ENCODE measurements at regions not wholly inside any gene's neighbourhood (a gene's known extent, or its start where the extent isn't known, plus 50 kb on each side); places are given as distances from the start of the nearest gene placed in this dataset.
"Not testable (repeated sequence)": the region's sequence is repeated elsewhere in the genome, so short reads cannot be mapped to it uniquely, and the experiment has no call there.

- no peaks in the 10 kb centered on the region for H3K27me3 ChIP-seq (ENCODE audit: insufficient read depth)
- no peaks in the 10 kb centered on the region for H3F3A ChIP-seq (replicated peaks; ENCODE audit: insufficient read depth)
- no peaks in the 10 kb centered on the region for H3K36me3 ChIP-seq (replicated peaks in 1 of 2; ENCODE audit: control insufficient read depth in 1 of 2, insufficient read depth in 2 of 2, low read length in 1 of 2)
- no peaks in the 10 kb centered on the region for H3K9me3 ChIP-seq
- H3K9me2 ChIP-seq = no peaks in the 10 kb centered on the region
- H3K4me2 ChIP-seq = no peak overlapping the region
- no peak overlapping the region for H2AFZ ChIP-seq (ENCODE audit: low read depth)
- WGBS (ENCODE audit: low lambda C conversion rate) = 10% methylated on average over 10 of the region's 10 CpGs
- ChIA-PET CTCF (no interaction called here), POLR2A (no interaction called here)
- H3K4me3 ChIP-seq (ENCODE audit: low read depth in 2 of 2, low read length in 1 of 2) = no peak overlapping the region
- H4K20me1 ChIP-seq (ENCODE audit: insufficient read depth) = no peaks in the 10 kb centered on the region
- no peak for DNase-seq
- H3K79me2 ChIP-seq (ENCODE audit: insufficient read depth) = no peaks in the 10 kb centered on the region
- no peak overlapping the region for H3K9ac ChIP-seq
- no peaks in the 10 kb centered on the region for H3K4me1 ChIP-seq (ENCODE audit: control insufficient read depth in 1 of 2, insufficient read depth in 2 of 2, low read depth in 1 of 2, low read length in 1 of 2)
- TF ChIP-seq USF2 (IDR thresholded peaks at IDR 0.05; ENCODE audit: borderline replicate concordance, low read depth, low read length) (no peak), FOXM1 (IDR thresholded peaks at IDR 0.05; ENCODE audit: low read depth) (no peak), MAX (IDR thresholded peaks at IDR 0.05; ENCODE audit: low read depth) (no peak)
- no peak overlapping the region for H3K27ac ChIP-seq (ENCODE audit: low read depth in 2 of 2, low read length in 1 of 2)
Measured at GRCh38 chr5:25224316-25224982, 579.7 kb upstream of the CDH10 start.

GRCh38 chr5:25199902-25200301 is 555.1 kb upstream of the CDH10 start:
- H3K36me3 ChIP-seq (replicated peaks in 1 of 2; ENCODE audit: control insufficient read depth in 1 of 2, insufficient read depth in 2 of 2, low read length in 1 of 2); H3K4me2 ChIP-seq; H3F3A ChIP-seq (replicated peaks; ENCODE audit: insufficient read depth); H3K9me2 ChIP-seq; H3K27ac ChIP-seq (ENCODE audit: low read depth in 2 of 2, low read length in 1 of 2); H3K27me3 ChIP-seq (ENCODE audit: insufficient read depth); H3K9ac ChIP-seq; H3K79me2 ChIP-seq (ENCODE audit: insufficient read depth); CTCF ChIA-PET; H3K9me3 ChIP-seq; H3K4me3 ChIP-seq (ENCODE audit: low read depth in 2 of 2, low read length in 1 of 2); H3K4me1 ChIP-seq (ENCODE audit: control insufficient read depth in 1 of 2, insufficient read depth in 2 of 2, low read depth in 1 of 2, low read length in 1 of 2); POLR2A ChIA-PET; H2AFZ ChIP-seq (ENCODE audit: low read depth); DNase-seq; H4K20me1 ChIP-seq (ENCODE audit: insufficient read depth): not testable (repeated sequence)
- 10% methylated on average over 2 of the region's 23 CpGs for WGBS (ENCODE audit: low lambda C conversion rate)

GRCh38 chr5:25190521-25191000 is 545.8 kb upstream of the CDH10 start:
- Histone ChIP-seq H4K20me1 (ENCODE audit: insufficient read depth) (no peaks in the 10 kb centered on the region), H3K79me2 (ENCODE audit: insufficient read depth) (no peaks in the 10 kb centered on the region), H3K4me2 (no peak overlapping the region), H3K36me3 (replicated peaks in 1 of 2; ENCODE audit: control insufficient read depth in 1 of 2, insufficient read depth in 2 of 2, low read length in 1 of 2) (no peaks in the 10 kb centered on the region), H3K4me1 (ENCODE audit: control insufficient read depth in 1 of 2, insufficient read depth in 2 of 2, low read depth in 1 of 2, low read length in 1 of 2) (no peaks in the 10 kb centered on the region), H3K4me3 (ENCODE audit: low read depth in 2 of 2, low read length in 1 of 2) (no peak overlapping the region), H3K27me3 (ENCODE audit: insufficient read depth) (no peaks in the 10 kb centered on the region), H3K9me3 (no peaks in the 10 kb centered on the region), H3F3A (replicated peaks; ENCODE audit: insufficient read depth) (no peaks in the 10 kb centered on the region), H3K27ac (ENCODE audit: low read depth in 2 of 2, low read length in 1 of 2) (no peak overlapping the region), H3K9me2 (no peaks in the 10 kb centered on the region), H3K9ac (no peak overlapping the region), H2AFZ (ENCODE audit: low read depth) (no peak overlapping the region)
- WGBS (ENCODE audit: low lambda C conversion rate) = 51% methylated on average over 15 of the region's 55 CpGs
- POLR2A ChIA-PET = no interaction called here
- DNase-seq = no peak
- CTCF ChIA-PET = no interaction called here
- TF ChIP-seq FOXM1 (IDR thresholded peaks at IDR 0.05; ENCODE audit: low read depth) (no peak), USF1 (IDR thresholded peaks at IDR 0.05; ENCODE audit: borderline replicate concordance, low read depth) (no peak), RFX5 (IDR thresholded peaks at IDR 0.05; ENCODE audit: low read length) (no peak), TCF12 (IDR thresholded peaks at IDR 0.05) (no peak), USF2 (IDR thresholded peaks at IDR 0.05; ENCODE audit: borderline replicate concordance, low read depth, low read length) (no peak), RCOR1 (IDR thresholded peaks at IDR 0.05; ENCODE audit: low read length) (no peak), FOSL2 (IDR thresholded peaks at IDR 0.05; ENCODE audit: borderline replicate concordance, low read depth) (no peak), SMC3 (IDR thresholded peaks at IDR 0.05; ENCODE audit: low read depth, low read length) (no peak), MEF2A (IDR thresholded peaks at IDR 0.05; ENCODE audit: borderline replicate concordance, low read depth) (no peak), CHD2 (IDR thresholded peaks at IDR 0.05; ENCODE audit: low read length, partially characterized antibody) (no peak), REST (IDR thresholded peaks at IDR 0.05; ENCODE audit: low read depth, low read length) (no peak), NFIC (IDR thresholded peaks at IDR 0.05; ENCODE audit: borderline replicate concordance) (no peak), EP300 (IDR thresholded peaks at IDR 0.05; ENCODE audit: borderline replicate concordance in 1 of 2, low read depth in 1 of 2, low read length in 1 of 2) (no peak)

All from SK-N-SH (cell line).